NCI-H460 (cell line): ENCODE measurements at regions not wholly inside any gene's neighbourhood (a gene's known extent, or its start where the extent isn't known, plus 50 kb on each side); places are given as distances from the start of the nearest gene placed in this dataset.

Source experiments
- DNase-seq: peaks from one replicate; pipeline ENCODE4 v3.0.0-alpha.2; 2016; ENCODE audit warnings: low read depth; ENCODE audit errors: extremely low read depth

DNA sequence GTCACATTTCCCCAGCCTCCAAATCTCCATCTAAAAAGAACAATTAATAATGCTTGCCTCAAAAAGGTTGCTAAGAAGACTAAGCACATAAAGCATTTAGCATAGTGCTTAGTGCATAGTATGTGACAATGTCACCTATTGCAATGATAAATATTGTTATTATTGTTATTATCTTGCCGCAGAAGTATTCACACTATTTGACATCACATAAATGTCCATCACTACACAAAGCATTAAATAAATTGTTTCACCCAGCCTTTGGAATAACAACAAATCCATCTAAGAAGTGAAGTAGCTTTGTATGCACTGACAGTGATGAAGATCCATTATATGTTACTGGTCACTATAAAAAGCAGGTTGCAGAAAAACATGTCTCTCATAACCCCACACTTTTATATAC is 2263.9 kb upstream of the WWC1 start:
- no peak for DNase-seq

DNA sequence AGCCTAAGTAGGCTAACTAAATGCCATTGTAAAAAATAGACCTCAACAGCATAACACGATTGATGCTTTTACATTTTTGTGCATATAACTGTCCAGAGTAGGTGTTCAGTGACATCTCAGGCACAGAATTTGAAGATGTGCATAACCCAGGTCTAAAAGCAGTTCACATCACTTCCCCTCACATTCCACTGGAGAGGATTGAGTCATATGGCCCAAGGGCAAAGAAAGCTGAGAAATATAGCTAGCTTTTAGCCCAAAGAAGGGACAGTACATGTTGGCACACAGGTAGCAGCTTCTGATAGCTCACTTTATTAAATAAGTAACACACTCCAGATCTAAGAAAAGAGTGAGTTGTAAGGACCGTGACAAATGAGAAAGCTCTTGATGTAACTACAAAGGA is 2259.5 kb upstream of the WWC1 start:
- no peak for DNase-seq

DNA sequence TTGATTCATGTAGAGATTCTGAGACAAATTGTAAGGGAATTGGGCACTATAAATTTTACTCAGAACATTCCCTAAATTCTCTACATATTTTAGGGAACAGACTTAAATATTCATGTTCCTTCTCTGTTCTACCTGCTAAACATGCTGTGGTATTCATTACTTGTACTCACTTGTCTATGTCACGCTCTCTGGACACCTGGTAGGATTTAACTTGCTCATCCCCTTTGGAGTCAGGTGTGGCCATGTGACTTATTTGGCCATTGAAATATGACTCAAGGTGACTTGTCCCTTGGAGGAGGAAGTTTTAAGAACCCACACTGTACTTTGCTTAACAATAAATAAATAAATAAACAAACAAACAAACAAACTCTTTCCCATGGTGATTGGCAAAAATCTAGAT is 2258.8 kb upstream of the WWC1 start:
- no peak for DNase-seq

DNA sequence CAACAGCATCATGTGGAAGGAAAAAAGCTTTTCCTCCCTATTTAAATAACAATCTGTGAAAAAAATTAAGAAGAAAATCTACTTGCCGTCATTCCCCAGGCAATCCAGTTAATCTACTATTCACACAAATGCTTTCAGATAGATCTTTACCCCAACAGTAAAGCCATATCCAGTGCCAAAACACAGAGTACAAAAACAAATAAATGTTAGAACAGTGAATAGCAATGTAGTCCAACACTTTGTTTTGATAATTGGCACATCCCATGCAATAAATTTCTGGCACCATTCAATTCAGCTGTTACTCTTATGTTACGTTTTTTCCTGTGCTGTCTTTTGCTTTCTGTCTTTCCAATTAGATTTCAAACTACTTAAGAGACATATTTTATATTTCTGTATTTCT is 2245.5 kb upstream of the WWC1 start:
- no peak for DNase-seq

DNA sequence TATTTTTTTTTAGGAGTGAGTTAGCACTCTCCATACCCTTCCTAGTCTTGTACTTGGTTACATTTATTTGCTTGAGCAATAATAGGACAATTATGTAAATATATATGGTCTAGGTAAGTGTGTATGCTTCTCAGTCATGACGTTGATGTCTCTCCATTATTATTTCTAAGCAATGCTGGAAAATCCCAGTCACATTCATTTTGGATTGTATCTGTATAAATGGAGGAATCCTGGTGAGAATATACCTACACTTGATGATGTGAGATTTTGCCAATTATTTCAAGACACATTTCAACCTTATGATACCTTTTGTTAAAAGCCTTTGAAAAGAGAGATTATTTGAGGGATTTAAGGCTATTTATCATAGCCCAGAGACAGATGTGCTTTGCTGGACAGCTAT is 2244.5 kb upstream of the WWC1 start:
- no peak for DNase-seq

DNA sequence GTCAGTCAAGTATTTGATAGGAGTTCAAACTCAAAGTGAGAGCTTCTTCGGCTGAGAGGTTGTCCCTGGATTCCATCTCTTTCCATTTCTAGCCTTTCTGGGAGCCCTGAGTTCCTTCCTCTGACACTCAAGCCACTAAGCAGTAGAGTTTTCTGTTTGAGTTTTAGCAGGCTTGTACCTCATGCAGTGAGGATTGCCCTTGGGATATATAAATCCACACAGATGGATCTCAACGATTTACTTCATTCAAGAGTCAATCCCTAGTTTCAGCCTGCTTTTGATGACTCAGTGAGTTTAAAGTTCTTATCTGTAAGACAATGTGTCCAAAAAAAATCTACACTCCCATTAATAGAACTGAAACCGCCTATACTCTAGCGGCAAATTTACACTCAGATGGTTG is 2240.9 kb upstream of the WWC1 start:
- no peak for DNase-seq

DNA sequence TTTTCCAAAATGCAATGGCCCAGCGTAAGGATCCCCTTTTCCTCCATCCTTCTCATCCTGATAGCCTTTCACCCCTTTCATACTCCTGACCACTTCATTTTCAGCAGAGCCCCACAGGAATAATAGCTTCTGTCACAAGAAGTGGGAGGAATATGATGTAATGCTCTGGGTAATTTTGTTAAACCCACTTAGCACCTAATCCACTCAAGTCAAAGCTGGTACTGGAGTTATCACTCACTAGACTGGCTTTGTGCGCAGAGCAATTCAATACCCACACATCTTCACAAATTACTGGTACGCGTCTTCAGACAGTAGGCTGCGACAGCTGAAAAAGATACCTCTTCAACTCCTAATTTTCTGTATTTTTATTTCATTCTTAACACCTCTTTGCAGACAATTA is 2232.8 kb upstream of the WWC1 start:
- DNase-seq: no peak

DNA sequence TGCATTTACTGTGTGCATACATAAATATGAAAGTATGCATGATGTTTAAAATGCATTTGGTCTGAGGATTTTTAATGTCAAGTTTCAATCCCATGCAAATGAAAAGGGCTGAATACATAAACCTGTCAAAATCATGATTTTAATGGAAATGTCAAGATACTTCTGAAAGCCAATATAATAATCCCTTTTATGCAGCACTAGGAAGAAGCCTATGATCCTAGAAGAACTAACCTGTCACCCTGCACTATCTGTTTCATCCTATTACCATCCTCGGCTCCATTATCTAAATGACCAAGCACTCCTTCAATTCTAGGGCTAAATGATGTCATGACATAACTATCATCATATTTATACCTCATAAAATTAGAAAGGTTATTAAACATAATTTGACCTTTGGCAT is 2229.4 kb upstream of the WWC1 start:
- no peak for DNase-seq

DNA sequence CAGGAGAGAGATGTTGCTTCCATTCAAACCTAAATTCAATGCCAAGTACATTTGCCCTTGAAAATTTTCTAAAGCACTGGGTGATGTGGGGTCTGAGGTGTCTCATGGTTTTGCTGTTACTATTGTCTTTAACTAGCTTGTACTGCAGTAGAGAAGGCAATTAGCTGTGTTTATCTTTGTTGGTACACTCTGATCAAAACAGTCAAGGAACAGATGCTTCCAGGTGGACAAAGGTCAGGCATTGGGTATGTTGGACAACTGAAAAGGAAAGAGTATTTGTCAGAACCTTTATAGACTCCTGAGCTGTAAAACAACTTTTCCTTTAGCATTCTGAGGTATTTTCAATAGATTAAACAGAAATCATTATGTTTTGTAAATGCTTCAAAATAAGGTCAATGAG is 2228.7 kb upstream of the WWC1 start:
- no peak for DNase-seq

DNA sequence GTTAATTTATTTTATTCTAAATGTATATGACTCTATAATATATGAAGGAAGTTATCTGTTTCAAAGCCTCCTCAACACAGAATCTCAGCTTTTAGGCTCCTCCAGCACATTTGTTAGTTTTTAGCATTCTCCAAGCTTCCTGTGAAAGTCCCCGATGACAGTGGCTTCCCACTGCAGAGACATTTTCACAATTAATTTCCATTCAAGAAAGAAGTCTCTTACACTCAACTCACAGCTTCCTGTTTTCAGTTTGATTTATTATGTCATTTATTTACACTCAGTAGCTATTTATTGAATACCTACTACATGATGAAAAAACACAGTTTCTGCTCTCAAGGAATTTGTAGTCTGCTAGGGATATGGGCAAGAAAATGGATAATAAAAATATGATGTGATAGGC is 2228.2 kb upstream of the WWC1 start:
- DNase-seq: no peak

DNA sequence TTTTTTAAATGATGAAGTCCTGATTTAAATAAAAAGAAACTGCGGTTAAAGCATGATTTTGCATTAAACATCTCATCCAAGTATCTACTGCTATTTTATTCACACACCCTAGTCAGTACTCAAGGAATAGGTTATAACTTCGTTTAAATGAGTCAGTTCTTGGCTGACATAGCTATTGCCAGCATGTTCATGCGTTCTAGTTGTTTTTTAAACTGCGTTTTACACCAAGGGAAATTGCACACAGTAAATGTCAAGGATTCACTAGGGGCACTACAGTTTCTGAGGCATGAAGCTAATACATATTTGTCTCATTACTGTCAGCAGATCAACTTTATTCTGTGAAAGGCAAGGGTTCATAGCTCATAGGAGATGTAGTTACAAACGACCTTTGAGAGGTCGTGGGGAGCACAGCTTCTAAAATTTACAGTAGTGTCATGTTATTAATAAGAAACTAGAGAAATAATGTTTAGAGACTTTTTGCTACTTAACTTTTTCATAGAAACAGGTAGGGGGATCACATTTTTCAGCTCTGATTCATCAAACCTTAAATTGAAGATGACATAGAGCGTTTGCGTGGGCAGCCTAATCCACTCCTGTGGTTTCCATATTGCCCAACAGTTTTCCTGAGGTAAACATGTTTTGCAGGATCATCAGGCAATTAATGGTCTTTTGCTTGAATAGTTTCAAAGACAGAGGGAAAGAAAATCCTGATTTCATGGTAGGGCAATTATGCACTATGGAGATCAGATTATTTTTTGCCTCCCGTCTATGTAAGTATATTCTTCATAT is 2222.7 kb upstream of the WWC1 start:
- DNase-seq: no peak

DNA sequence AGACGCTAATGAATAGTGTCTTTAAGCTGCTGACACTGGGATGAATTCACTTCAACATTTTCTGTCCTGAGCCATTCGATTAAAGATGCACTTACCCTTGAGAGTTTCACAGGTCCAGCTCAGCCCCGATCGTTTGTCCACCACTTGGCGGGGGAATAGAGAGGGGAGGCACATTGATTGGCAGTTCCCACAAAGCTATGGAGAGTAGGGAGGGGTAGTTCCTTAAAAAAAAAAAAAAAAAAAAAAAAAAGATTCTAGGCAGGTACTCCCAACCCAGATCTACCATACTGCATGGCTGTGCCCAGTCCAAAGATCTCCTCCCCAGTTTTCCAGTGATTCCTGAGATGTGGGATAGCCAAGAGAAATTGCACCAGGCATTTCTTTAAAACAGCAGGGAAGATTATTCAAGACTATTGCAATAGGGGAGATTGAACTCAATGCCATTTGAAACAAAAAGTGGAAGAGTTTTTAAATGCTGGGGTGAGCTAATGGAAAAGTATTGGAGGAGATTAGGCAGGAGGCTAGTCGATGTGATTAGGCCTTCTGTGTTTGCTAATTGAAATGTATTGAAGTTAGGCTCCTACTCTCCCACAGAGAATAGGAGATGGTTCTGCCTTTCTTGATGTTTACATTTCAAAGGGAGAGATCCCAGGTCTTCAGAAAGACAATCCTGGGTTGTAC is 2217.4 kb upstream of the WWC1 start:
- no peak for DNase-seq

DNA sequence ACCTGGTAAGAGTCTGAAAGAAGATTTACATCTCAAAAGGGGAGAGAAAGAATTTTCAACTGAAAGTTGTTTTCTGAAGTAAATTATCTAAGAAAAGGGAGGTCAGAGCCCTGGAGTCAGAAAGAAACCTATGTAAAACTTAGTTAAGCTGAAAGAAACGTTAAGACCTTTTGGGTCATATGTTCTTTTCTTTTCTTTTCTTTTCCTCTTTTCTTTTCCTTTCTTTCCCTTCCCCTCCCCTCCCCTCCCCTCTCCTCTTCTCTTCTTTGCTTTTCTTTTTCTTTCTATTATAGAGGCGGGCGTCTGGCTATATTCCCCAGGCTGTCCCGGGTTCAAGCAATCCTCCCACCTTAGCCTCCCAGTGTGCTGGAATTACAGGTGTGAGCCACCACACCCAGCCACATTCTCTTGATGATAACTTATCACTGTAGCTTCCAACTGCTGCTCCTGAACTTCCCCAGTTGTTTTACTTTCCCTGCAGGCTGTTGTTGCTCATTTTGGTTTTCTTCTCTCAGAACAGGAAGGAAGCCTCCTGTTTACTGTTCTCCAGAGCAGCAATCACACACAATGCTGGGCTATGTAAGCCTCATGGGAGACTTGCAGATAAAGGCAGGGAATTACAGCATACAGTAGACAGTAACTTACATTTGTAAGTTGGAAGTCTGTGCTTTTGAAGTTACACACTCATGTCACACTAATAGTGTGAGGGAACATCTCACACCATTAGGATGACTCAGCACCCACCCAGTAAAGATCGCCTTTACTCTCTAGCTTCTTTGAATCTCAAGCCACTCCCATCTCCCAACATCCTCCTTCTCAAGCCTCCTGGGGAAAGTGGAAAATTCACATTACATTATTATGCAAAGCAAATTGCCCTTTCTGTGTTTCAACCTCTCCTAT is 2216.6 kb upstream of the WWC1 start:
- DNase-seq: peak; percentile 9

DNA sequence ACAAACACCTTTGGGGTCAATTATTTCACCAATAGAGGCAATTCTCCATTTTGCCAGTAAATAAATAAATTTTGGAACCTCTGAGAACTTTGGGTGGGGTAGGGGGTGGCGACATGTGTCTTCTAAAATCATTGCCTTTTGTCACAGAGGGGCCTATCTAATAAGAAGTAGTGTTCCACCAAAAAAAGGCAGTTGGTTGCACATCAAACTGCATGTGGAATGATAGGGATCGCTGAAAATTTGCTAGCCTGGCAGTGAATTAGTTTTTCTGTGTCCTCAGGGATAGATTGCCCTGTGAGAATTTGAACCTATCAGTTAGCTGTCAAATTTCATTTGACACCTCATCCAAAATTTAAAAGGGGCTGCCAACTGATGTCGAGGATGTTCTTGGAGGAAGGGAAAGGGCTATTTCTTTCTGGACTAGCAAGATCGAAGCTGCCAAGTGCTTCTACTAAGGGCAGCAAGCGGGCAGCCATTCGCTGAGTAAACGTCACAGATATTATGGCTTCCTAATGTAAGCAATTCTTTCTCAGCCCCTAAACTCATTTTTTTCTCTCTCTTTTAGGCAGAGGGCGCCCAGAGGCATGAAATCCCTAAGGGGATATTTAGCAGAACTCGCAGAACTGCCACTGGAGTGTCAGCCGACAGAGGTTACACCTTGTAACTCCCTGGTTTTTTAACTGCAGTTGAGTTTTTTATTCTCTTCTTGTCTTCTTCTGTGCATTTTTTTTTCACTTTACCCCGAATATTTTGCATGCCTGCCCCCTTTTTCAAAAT is 2208.1 kb upstream of the WWC1 start:
- DNase-seq: no peak

DNA sequence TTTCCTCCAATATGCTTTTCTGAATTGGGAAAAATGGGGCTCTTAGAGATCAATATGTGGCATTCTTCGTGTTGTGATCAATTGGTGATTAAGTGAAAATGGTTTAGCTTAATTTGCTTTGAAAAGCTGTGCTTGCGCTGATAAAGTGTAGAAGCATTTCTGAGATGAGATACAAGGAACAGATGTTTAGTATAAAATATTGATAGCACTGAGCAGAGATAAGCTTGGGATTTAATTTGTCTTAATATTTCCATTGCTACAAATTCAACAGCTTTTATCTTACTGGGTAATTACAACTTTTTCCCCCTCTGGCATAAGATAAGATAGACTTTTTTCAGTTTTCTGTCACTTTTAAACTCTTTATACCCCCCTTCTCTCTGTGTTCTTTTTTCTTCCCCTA is 2204.9 kb upstream of the WWC1 start:
- no peak for DNase-seq

DNA sequence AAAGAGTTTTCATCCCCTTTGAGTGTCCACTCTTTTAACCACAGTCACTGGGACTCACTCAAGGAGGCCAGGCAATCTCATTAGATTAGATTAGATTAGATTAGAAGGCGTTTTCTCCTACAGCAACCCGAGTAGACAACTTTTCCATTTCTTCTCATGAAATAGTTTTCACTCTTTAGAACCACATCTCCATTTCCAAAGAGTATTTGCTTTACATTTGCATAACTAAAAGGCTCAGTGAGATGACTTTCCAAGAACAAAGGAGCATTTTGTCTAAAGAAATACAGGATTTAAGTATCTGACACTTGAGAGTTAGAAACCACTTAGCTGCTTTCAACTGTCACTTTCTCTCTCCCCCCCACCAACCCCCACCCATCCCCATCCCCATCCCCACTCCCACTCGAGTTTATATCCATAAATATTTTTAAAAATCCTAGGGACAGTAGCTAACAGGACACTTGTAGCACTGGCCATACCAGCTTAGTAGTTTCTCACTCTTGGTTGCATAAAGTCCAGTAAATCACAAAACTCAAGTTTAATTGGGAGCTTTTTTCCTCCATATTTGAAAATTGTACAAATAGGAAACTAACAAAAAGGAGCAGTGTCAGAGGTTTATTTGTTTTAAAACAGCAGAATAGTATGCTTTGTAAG is 2202.9 kb upstream of the WWC1 start:
- no peak for DNase-seq

DNA sequence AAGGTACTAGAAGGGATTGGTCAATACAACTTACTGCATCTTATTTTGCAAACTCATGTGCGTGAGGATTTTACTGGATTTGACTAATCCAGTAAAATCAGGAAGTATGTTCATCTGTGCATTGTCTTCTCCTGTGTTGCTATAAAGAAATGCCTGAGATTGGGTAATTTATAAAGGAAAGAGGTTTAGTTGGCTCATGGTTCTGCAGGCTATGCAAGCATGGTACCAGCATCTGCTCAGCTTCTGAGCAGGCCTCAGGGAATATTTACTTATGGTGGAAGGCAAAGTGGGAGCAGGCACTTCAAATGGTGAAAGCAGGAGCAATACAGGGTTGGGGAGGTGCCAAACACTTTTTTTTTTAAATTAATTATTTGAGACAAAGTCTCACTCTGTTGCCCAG is 2199.5 kb upstream of the WWC1 start:
- no peak for DNase-seq

DNA sequence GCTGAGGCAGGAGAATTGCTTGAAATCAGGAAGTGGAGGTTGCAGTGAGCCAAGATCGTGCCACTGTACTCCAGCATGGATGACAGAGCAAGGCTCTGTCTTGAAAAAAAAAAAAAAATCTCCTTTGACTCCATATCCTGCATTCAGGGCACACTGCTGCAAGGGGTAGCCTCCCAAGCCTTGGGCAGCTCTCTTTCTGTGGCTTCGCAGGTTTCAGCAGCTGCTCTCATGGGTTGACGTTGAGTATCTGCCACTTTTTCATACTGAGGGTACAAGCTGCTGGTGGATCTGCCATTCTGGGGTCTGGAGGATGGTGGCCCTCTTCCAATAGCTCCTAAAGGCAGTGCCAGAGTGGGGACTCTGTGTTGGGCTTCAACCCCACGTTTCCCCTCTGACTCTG is 2198.1 kb upstream of the WWC1 start:
- no peak for DNase-seq

DNA sequence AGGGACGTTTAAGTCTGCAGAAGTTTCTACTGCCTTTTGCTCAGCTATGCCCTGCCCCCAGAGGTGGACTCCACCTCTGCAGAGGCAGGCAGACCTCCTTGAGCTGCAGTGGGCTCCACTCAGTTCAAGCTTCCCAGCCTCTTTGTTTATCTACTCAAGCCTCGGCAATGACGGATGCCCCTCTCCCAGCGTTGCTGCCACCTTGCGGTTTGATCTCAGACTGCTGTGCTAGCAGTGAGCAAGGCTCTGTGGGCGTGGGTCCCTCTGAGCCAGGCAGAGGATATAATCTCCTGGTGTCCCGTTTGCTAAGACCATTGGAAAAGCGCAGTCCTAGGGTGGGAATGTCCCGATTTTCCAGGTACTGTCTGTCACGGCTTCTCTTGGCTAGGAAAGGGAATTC is 2188.5 kb upstream of the WWC1 start:
- no peak for DNase-seq

DNA sequence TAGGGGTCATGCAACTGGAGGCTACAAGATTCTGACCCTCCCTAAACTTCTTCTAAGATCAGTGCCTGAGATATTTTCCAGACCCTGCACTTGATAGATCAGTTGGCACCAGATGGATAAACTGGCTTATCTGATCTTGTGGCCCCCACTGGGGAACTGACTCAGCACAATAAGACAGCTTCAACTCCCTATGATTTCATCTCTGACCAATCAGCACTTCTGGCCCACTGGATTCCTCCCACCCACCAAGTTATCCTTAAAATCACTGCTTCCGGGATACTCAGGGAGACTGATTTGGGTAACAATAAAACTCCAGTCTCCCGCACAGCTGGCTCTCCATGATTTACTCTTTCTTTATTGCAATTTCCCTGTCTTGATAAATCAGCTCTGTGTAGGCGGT is 2180.4 kb upstream of the WWC1 start:
- DNase-seq: no peak
